Chondrocyte (in vitro differentiated cells): ENCODE measurements at regions not wholly inside any gene's neighbourhood (a gene's known extent, or its start where the extent isn't known, plus 50 kb on each side); places are given as distances from the start of the nearest gene placed in this dataset.

Experiments
- DNase-seq: peaks from one replicate; pipeline ENCODE4 v3.0.0; 2021; ENCODE audit warnings: mixed read lengths, low spot score
- H3K27ac Mint-ChIP-seq: one replicate; pipeline ENCODE4 v1.8.0; 2021; ENCODE audit warnings: mild to moderate bottlenecking, moderate library complexity, mixed read lengths; ENCODE audit not compliant: unreplicated experiment
- H3K27me3 Mint-ChIP-seq: 2 replicates; pipeline ENCODE4 v1.8.0; 2021; ENCODE audit warnings: low read depth, mixed read lengths
- H3K36me3 Mint-ChIP-seq: 2 replicates; pipeline ENCODE4 v1.8.0; 2021; ENCODE audit warnings: low read depth, mixed read lengths
- H3K4me1 Mint-ChIP-seq: 2 replicates; pipeline ENCODE4 v1.8.0; 2021; ENCODE audit warnings: low read depth, mild to moderate bottlenecking, mixed read lengths
- H3K4me3 Mint-ChIP-seq: one replicate; pipeline ENCODE4 v1.8.0; 2021; ENCODE audit warnings: mild to moderate bottlenecking, moderate library complexity, mixed read lengths; ENCODE audit not compliant: unreplicated experiment
- H3K9me3 Mint-ChIP-seq: 2 replicates; pipeline ENCODE4 v1.8.0; 2021; ENCODE audit warnings: low read depth, mixed read lengths
- TF ChIP-seq, protein P1 (sequence below): fragments of 200-600 bp; sonication (generic); IDR thresholded peaks from 2 replicates; pipeline ENCODE4 v1.5.0; 2021; ENCODE audit warnings: antibody characterized with exemption, mild to moderate bottlenecking, moderate library complexity

DNA sequence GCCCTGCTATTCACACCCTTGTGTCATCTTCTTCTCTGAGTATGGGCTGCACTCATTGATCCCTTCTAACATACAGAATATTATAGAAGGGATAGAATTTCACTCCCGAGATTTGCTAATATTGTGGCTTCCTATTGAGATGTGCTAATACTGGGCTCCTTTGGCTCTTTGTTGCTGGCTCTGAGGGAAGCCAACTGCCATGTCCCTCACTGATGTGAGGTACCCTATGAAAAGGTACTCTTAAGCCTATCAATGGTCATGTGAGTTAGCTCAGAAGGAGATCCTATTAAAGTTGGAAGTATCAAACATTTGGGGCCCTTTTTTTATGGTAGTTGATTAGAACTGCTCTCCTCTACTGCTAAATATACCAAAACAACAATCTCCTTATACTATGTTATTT, 665.2 kb upstream of the ZWINT start:
- no peak for DNase-seq
- no peaks in the 10 kb centered on the region for H3K4me1 Mint-ChIP-seq
- no peaks in the 10 kb centered on the region for H3K27me3 Mint-ChIP-seq
- no peaks in the 10 kb centered on the region for H3K36me3 Mint-ChIP-seq
- peaks cover 15% of the 10 kb centered on the region for H3K9me3 Mint-ChIP-seq
- no peak overlapping the region for H3K27ac Mint-ChIP-seq
- TF ChIP-seq, protein P1, sequence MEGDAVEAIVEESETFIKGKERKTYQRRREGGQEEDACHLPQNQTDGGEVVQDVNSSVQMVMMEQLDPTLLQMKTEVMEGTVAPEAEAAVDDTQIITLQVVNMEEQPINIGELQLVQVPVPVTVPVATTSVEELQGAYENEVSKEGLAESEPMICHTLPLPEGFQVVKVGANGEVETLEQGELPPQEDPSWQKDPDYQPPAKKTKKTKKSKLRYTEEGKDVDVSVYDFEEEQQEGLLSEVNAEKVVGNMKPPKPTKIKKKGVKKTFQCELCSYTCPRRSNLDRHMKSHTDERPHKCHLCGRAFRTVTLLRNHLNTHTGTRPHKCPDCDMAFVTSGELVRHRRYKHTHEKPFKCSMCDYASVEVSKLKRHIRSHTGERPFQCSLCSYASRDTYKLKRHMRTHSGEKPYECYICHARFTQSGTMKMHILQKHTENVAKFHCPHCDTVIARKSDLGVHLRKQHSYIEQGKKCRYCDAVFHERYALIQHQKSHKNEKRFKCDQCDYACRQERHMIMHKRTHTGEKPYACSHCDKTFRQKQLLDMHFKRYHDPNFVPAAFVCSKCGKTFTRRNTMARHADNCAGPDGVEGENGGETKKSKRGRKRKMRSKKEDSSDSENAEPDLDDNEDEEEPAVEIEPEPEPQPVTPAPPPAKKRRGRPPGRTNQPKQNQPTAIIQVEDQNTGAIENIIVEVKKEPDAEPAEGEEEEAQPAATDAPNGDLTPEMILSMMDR = no peak
- no peak overlapping the region for H3K4me3 Mint-ChIP-seq

GRCh38 chr10:57023626-57024025, 662.6 kb upstream of the ZWINT start:
- peaks cover 8% of the 10 kb centered on the region for H3K9me3 Mint-ChIP-seq
- no peaks in the 10 kb centered on the region for H3K4me1 Mint-ChIP-seq
- TF ChIP-seq, protein P1 = no peak
- H3K27me3 Mint-ChIP-seq = no peaks in the 10 kb centered on the region
- no peak overlapping the region for H3K4me3 Mint-ChIP-seq
- DNase-seq = no peak
- no peak overlapping the region for H3K27ac Mint-ChIP-seq
- H3K36me3 Mint-ChIP-seq = no peaks in the 10 kb centered on the region

DNA sequence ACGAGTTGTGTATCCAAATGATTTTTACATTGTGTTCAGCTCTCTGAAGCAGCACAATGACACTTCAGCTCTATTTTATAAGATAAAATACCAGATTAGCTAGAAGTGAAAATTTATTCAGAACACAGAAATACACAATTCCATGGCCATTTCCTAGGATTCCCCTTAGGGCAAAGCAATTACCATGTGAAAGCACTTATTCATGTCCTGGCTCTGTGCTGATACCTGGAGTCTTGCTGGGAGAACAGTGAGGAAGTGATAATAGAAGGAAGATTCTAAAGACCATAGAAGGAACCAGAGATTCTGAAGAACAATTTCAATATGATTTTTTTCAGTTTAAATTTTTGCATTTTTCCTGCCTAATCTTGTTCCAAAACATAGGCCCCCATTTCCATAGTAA, 657.4 kb upstream of the ZWINT start:
- DNase-seq = no peak
- TF ChIP-seq, protein P1 = no peak
- Mint-ChIP-seq H3K36me3 (no peaks in the 10 kb centered on the region), H3K27me3 (no peaks in the 10 kb centered on the region), H3K9me3 (peaks cover 8% of the 10 kb centered on the region), H3K4me3 (no peak overlapping the region), H3K4me1 (no peaks in the 10 kb centered on the region), H3K27ac (no peak overlapping the region)

DNA sequence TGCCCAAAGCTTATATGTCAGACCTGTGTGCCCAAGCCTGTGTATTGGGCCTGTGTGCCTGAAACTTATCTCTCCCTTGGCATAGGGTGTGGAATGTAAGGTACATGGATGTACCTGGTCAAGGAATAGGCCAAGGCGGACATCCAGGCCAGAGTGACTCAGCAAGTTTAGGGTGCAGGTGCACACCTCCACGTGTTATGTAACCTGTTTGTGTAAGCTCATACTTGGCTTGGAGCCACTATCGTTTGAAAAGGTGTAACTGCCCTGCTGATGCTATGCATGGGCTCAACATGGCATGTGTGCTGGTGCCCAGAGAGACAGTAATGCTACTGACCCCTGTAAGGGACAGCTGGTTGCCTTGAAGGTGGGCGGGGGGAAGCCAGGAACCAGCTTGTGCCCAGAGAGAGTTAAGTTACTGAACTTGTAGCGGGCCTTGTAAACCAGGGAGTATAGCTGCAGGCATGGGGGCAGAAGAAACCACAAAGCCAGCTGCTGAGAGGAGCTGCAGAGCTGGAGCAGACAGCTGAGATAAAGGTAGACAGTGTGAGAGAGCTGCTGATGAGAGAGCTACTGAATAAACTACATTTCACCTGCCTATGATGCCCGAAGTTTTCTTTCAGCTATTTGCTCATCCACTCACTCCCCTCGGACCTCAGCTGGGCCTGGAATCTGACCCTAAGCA, 656.4 kb upstream of the ZWINT start:
- H3K36me3 Mint-ChIP-seq = no peaks in the 10 kb centered on the region
- H3K9me3 Mint-ChIP-seq = peaks cover 8% of the 10 kb centered on the region
- no peak overlapping the region for H3K4me3 Mint-ChIP-seq
- no peak for DNase-seq
- TF ChIP-seq, protein P1 = no peak
- no peak overlapping the region for H3K27ac Mint-ChIP-seq
- no peaks in the 10 kb centered on the region for H3K4me1 Mint-ChIP-seq
- H3K27me3 Mint-ChIP-seq = no peaks in the 10 kb centered on the region

DNA sequence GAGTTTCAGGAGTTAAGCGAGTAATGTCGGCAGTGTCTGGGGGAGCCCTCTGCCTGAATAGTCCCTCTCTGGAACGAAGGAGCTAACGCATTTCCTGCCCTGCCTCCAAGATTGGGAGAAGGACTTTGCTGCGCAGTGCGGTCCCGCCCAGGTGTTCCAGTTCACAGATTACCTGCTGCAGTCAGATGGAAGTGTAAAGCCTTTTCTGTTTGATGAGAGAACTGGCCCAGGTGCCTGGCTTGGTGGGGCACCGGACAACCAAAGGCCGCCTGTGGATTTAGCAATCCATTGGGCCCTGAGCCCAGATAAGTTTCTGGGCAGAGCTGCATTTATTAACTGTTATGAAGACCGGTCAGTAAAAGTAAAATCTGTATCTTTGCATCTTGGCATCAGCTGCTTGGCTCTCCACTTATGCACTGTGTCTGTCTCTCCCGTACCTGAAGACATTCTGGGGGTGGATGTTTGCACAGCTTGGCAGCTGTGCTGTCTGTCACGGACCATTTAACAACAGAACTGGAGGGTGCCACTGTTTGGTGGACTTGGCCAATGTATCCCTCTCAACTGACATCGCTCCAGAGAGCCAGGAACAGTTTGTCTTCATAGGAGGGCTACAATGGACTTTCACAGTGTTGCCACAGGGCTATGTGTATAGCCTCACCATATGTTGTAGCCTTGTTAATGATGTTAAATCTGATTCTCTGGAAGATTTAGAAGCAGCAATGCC, 654.7 kb upstream of the ZWINT start:
- TF ChIP-seq, protein P1 = no peak
- Mint-ChIP-seq H3K4me3 (no peak overlapping the region), H3K27ac (no peak overlapping the region), H3K36me3 (no peaks in the 10 kb centered on the region), H3K27me3 (no peaks in the 10 kb centered on the region), H3K9me3 (peaks cover 5% of the 10 kb centered on the region), H3K4me1 (no peaks in the 10 kb centered on the region)
- no peak for DNase-seq
